Femur (tissue), 1 donor: ENCODE measurements at regions not wholly inside any gene's neighbourhood (a gene's known extent, or its start where the extent isn't known, plus 50 kb on each side); places are given as distances from the start of the nearest gene placed in this dataset.
A peak's percentile ranks its signal among the peaks of the same experiment; 100 is the strongest.
"Not testable (repeated sequence)": the region's sequence is repeated elsewhere in the genome, so short reads cannot be mapped to it uniquely, and the experiment has no call there.

ENCODE experiments used
- DNase-seq: peaks from one replicate; pipeline ENCODE4 v3.0.0-alpha.2; 2017

DNA sequence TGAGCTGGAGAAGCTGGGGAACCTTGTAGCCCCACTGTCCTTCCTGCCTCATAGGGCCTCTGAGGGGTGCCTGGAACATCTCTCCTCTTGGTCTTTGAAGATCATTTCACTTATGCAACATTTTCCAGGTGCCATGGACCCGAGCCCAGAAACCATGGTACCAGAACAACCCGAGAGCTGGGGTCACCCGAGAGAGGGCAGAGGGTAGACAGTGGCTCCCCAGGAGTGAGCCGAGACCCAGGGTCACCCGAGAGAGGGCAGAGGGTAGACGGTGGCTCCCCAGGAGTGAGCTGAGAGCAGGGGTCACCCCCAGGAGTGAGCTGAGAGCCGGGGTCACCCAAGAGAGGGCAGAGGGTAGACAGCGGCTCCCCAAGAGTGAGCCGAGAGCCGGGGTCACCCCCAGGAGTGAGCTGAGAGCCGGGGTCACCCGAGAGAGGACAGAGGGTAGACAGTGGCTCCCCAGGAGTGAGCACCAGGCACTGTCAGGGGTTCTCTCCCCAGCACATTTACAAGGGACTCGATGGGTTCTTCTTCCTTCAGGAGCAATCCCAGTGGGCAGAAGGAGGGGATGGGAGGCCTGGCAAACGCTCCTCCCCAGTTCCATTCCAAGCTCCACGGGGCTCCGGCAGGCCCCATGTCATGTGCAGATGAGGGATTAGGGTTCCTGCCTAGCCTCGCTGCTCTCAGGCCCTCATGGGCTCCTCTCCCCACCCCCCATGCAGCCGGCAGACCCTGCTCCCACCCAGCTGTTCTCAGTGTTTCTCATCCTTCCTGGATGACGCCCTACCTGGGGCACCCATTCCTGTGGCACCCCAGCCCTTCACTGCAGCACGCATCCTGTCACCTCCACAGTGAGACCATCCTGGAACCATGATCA, 163.5 kb downstream of the RTP5 start:
- DNase-seq: no peak

DNA sequence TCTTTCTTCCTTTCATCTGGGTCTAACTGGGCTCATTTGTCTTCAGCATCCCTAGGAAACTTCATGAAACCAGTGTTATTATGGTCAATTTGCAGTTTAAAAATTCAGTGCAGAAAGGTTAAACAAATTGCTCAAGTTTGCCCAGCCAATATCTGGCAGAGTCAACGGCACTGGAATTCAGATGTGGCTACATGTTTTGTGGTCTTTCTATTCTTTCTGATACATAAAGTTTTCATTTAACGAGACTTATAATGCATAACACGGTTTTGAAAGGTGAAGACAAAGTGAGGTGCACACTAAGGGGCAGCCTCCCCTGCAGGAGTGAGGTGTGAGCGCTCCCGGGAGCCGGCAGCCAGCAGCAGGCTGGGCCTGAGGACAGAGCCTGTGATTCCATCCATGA, 164.6 kb downstream of the RTP5 start:
- DNase-seq: no peak

DNA sequence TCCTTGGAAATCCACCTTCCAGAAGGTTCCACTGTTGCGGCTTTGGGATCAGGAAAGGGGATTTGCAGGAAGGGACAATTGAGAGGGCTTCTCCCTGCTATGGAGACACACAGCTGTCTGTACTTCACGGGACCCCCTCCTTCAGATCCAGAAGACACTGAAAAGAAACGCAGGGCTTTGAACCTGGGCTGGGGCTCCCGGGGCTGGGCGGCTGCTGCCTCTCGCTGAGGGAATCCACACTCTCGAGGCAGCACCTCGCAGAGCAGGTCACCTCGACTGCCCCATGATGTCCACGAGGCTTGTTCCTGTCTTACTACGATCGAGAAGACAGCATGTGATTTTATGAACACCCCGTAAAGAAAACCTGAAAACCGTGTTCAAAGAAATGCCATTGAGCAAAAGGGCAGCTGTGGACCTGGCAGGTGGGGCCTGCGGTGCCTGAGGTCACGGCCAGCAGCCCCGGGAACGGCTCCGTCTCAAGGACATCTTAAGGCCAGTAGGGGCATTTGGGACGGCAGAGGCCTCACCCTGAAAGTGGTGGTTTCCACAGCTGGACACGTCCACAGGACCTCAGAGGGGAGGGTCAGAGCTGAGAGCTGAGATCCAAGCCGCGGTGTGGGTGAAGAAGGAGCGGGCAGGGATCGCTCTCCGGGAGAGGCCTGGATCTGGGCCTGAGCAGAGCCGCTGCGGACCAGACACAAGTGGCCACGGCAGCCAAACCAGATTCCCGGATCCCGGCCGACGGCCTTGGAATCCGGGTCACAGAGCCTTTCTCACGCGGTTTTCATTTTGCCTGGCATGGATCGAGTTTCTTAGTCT, 165.7 kb downstream of the RTP5 start:
- DNase-seq: peak; percentile 38

DNA sequence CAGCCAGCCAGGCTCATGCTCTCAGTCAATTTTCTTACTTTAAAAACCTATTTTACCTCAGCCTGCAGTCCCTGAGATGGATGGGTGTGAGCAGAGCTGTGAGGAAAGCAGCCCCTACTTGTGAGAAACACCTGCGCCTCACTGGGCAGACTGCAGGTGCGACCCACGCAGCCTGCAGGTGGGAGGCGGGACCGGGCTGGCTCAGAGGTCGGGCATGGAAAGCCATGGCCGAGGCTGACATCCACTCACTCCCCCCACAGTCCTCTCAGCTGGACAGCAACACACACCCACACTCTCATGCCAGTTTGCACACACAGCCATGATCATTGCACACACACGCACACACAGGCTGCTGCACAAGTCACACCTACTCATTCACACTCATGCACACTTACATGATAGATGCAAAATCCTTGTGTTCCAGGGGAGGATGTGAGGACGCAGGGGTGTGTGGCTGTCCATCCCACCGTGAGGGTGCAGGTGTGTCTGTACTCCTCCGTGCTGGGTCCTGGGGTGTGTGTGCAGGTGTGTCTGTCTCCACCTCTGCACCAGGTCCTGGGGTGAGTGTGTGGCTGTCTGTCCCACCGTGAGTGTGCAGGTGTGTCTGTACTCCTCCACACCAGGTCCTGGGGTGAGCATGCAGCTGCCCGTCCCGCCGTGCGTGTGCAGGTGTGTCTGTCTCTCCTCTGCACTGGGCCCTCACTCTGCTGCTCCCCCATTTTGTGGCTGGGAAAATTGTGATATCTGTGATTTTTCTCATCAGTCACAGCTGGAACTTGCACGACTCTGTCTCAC, 166.5 kb downstream of the RTP5 start:
- DNase-seq: no peak

DNA sequence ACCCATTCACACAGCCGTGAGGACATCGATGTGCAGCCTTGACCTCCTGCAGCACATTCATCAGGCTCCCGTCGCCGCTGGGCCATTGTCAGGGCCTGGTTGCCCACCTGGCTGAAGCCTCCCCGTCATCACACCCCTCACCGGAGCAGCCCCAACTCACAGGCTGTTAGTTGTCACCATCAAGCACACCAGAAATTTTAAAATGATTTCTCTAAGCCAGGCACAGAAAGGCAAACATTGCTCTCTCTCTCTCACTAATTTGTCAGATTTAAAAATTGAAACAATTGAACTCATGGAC, 167.1 kb downstream of the RTP5 start:
- DNase-seq: no peak

DNA sequence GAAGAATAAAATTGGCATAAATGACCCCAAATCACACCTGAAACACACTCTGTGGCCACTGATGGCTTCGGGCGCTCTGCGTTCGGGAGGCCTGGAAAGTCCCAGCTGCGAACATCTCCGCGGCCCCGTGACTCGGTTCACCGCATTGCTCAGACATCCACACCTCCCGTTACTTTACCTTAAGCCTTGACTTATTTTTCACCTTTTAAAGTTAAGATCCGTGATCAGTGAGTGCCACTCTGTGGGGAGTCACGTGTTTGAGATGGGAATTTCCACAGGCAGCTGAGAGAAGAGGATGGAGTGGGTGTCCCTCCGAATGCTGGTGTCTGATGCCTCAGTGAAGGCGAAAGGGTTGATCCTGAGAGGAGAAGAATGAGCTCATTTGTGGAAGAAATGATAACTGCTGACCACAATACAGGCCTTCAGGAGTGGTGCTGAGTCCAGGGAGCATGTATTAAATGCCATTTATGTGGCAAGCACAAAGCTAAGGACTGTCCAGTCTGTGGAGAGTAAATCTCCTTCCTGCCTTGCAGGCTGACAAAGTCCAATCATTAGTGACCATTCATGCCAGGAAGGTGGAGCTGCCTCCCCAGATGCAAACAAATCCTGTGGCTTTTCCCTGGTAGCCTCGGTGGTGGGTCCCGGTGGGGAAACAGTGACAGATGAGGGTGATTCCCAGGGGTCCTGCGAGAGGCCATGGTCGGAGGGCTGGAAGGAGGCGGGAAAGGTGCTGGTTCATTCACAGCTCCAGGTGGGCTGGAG, 168.8 kb downstream of the RTP5 start:
- DNase-seq: no peak

DNA sequence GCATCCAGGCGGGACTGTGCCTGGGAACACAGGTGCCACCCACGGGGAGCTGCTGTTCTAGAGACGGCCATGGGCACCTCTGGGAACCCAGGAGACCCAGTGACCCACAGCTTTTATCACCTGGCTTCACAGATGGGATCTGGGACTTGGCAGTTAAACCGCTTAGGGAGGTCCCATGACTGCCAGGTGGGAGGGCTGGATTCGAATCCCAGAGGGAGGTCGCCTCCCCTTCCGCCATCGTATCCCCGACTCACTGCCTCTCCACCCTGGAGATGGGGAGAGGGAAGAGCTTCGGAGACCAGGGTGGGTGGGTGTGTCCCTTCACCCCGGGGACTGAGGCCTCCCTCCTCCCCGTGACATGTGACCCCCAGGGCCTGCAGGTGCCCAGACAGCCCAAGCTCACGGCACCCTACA, 169.4 kb downstream of the RTP5 start:
- no peak for DNase-seq

DNA sequence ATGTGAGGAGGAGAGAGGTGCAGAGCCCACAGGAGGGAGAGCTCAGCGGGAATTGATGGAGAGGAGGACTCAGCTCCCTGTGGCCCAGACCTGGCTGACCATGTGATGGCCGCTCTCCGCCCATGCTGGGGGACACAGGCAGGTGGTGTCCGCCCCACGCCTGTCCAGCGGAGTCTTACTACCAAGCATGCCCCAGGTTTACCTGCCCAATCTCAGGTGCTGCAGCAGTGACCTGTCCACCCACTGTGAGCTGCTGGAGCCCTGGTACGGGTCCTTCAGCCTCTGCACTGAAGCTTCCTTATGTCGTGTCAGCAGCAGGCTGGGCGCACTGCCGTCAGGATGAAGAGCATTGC, 170.8 kb downstream of the RTP5 start:
- DNase-seq: no peak

DNA sequence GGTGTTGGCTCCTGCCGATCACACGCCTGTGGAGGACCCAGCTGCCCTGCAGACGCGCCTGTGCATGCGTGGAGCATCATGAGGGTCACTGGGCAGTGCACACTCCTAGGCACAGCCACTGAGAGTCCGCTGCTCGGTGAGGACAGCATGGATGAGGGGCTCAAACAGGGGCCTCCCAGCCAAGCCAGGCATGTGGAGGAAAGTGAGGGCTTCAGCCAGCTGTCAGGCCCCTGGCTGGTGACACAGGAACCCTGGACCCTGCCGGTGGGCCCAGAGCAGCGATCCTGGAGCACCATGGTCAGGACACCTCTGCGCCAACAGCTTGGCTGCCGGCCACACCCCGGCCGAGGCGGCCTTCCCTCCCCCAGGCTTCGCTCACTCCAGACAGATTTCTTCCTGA, 171.2 kb downstream of the RTP5 start:
- no peak for DNase-seq

DNA sequence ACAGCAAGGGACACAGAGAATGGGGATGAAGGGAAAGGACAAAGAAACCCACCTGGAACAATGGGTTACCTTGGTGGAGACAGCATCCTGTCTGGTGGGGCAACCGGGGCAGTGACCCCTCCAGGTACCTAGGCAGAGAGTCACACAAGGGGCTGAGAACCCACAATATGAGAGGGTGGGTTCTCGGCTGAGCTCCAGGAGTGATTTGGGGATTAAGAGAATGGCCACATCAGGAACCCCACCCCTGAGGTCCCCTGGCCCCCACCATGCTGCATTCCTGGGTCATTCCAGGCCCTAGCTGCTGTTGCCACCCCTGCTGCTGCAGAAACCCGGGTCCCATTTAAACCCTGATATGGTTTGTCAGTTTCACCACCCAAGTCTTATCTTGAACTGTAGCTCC, 172.3 kb downstream of the RTP5 start:
- DNase-seq: no peak

DNA sequence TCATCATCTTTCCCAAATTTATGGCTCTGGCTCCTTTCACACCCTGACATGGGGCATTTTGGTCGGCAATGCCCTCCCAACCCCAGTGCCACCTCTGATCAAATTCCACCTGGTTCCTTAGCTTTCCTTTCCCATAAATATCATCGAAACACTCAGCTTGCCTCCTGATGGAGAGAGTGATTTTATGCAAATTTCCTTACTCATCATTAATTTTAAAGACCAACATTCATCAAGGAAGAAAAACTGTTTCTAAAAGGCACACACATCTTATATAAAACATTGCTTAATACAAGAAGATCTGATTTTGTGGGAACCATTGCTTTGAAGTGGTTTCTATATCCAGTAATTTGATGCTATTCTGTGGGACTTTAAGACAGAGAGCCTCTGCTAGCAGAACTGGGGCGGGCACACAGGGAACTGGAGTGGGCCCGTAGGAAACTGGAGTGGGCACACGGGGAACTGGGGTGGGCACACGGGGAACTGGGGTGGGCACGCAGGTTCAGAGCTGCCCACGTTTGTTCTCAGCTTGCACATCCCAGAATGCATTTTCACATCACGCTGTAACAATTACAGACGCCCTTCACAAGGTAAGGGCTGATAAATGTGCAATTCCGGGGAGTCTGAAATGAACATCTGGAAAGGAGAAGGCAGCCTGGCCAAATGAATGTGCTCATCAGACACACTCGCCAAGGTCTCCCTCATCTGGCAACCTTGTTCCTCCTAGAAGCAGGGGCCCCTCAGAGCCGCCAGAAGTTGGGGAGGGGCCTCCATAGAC, 174.2 kb downstream of the RTP5 start:
- DNase-seq: no peak

DNA sequence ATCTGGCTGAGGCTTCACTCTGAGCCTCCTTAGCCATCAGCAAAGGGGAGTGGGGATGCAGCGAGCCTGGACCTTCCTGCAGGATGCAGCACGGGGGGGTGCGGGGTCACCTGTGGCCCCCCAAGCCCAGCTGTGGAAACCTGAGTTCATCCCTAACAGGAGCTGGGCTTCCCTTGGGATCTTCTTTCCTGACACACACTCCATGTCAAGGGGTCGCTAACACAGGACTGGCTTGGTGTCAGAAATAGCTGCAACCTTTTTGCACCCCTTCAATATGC, 174.7 kb downstream of the RTP5 start:
- DNase-seq: no peak

DNA sequence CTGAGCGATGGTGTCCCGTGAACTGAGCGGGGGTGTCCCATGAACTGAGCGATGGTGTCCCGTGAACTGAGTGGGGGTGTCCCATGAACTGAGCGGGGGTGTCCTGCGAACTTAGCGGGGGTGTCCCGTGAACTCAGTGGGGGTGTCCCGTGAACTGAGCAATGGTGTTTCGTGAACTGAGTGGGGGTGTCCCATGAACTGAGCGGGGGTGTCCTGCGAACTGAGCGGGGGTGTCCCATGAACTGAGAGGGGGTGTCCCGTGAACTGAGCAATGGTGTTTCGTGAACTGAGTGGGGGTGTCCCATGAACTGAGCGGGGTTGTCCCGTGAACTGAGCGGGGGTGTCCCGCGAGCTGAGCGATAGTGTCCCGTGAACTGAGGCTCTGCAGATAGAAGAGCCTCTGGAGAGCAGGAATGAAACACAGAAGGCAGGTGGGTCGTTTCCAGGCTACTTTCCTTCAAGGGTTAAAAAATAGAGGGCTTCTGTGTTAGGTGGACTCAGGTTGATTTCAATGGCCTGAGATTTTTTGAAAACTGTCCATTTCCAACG, 176.1 kb downstream of the RTP5 start:
- not testable (repeated sequence) for DNase-seq

DNA sequence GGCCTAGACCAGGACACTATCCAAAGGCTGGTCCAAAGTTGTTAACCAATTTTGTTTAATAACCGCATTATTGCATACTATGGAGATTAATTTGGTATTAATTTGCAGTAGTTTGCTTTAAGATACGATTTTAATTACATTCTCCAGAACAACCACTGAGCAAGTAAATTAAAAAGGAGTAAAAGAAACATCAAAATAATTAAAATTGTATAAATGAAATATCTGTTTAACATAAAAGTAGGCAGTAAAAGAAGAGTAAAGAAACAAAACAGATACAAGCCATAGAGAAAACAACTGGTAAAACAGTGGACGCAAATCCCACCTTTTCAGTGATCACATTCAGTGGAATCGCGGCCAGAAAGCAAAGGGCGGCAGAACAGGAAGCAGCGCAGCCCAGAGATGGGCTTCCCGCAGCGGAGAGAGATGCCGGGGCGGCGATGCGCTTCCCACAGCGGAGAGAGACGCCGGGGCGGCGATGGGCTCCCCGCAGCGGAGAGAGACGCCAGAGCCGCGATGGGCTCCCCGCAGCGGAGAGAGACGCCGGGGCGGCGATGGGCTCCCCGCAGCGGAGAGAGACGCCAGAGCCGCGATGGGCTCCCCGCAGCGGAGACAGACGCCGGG, 176.8 kb downstream of the RTP5 start:
- no peak for DNase-seq

DNA sequence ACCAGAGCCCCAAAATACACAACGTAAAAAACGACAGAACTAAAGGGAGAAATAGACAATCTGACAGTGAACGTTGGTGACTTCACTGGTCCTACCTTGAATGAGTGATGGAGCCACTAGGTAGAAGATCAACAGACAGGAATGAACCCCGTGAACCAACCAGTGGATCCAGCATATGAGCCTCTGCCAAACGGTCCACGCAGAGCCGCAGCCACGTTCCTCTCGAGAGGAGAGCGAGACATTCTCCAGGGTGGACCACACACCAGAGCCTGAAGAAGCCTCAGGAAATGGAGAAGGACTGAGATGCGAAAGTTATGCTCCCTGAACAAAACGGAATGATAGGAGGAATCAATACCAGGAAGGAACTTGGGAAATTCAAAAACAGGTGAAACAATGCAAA, 178.4 kb downstream of the RTP5 start:
- DNase-seq: no peak

DNA sequence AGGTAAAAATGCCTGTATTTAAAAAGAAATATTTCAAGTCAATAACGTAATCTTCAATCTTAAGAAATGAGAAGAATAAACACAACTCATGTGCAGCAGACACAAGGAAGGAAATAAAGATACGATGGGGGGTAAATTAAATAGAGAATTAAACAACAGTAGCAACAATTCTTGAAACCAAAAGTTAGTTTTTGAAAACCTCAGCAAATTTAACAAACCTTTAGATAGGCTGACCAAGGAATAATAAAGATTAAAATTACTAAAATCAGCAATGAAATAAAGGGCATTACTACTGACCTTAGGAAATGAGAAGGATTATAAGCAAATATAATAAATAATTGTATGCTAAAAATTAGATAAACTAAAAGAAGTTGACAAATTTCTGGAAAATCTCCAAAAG, 178.9 kb downstream of the RTP5 start:
- DNase-seq: no peak

DNA sequence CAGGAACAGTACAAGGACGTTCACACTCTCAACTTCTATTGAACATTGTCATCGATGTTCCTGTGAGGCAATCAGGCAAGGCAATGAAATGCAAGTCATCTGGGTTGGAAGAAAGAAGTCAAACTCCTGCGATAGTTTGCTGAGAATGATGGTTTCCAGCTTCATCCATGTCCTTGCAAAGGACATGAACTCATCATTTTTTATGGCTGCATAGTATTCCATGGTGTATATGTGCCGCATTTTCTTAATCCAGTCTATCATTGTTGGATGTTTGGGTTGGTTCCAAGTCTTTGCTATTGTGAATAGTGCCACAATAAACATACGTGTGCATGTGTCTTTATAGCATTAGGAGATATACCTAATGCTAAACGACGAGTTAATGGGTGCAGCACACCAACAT, 180.0 kb downstream of the RTP5 start:
- not testable (repeated sequence) for DNase-seq

DNA sequence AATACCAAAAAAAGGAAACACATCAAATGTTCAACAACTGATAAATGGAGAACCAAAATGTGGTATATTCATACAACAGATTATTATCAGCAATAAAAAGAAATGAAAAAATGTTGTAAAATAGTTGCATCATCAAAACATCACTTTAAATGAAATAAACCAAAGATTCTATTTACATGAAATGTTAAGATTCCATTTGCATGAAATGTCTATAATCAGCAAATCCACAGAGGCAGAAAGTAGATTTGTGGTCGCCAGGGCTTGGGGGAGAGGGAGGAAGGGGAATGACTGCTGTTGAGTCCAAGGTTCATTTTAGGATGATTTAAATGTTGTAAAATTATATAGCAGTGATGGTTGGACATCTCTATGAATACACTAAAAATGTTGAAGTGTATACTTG, 181.9 kb downstream of the RTP5 start:
- DNase-seq: peak; percentile 39

DNA sequence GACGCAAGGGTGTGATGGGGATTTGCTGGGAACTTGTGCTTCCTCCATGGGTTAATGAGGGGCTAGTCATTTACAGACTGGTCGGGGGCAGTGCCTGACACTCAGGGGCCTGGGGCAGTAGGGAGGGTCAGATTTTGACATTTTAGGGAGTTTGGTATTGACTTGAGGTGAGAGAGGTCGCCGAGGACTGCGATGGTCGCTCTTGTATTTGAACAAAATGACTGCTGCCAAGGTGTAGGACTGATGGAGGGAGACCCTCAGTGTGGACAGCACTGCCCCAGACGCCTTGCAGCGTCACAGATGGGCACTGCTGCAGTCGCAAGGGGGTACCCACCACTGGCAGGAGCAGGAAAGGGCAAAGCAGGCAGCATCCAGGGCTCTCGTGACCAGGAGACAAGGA, 182.9 kb downstream of the RTP5 start:
- DNase-seq: no peak

DNA sequence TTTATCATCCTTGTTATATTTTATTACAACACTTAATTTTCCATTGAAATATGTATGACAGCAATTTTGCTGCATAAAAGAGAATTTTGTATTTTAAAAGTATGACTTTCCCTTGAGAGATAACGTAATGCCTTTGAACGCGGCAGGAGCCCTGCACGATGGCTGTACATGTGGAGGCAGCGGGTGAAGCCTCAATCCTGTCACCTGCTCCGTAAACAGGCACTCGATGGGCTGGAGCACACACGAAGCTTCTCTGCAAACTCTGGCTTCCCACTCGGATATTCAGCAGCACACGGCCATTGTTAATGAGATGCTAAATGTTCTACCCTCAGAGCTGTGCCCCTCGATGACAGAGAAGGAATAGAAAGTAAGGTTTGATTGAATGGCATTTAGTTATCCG, 184.4 kb downstream of the RTP5 start:
- DNase-seq: no peak

DNA sequence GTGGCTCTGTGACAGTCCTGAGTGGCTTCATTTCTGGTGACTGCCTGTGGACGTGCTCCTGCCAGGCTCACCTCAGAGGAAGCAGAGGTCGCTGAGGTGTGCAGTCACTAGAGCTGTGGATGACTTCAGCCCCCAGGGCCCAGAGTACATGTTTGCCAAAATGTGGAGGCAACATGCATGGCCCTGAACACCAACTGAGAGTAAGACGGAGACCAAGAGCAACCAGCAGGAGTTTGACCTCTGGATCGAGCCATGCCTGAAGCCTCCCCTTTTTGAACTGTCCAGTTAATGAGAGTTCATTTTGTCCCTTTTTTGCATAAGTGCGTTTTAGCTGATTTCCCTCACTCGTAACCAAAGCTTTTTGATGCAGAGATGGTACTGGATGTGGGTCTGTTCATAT, 184.9 kb downstream of the RTP5 start:
- DNase-seq: no peak
